ENCODE measurements at regions not wholly inside any gene's neighbourhood (a gene's known extent, or its start where the extent isn't known, plus 50 kb on each side); places are given as distances from the start of the nearest gene placed in this dataset.

- no peak for DNase-seq (ENCODE audit: low read depth)
These were observed 160.4 kb upstream of the PWP1 start for GRCh38 chr12:107525063-107525718.

GRCh38 chr12:107525719-107526554, 159.7 kb upstream of the PWP1 start:
- DNase-seq (ENCODE audit: low read depth) = no peak

- DNase-seq (ENCODE audit: low read depth) = no peak
These were observed 158.9 kb upstream of the PWP1 start for GRCh38 chr12:107526555-107527180.

GRCh38 chr12:107528731-107529365, 156.8 kb upstream of the PWP1 start:
- DNase-seq (ENCODE audit: low read depth) = no peak

GRCh38 chr12:107529991-107530390, 155.6 kb upstream of the PWP1 start:
- no peak for DNase-seq (ENCODE audit: low read depth)

GRCh38 chr12:107530701-107531100, 154.9 kb upstream of the PWP1 start:
- DNase-seq (ENCODE audit: low read depth) = peak; percentile 26

- no peak for DNase-seq (ENCODE audit: low read depth)
These were observed 152.4 kb upstream of the PWP1 start for GRCh38 chr12:107533218-107533617.

GRCh38 chr12:107536613-107537012, 149.0 kb upstream of the PWP1 start:
- DNase-seq (ENCODE audit: low read depth) = no peak

- DNase-seq (ENCODE audit: low read depth) = no peak
These were observed 148.0 kb upstream of the PWP1 start for GRCh38 chr12:107537464-107538119.

GRCh38 chr12:107539196-107539939, 146.2 kb upstream of the PWP1 start:
- DNase-seq (ENCODE audit: low read depth) = no peak

- no peak for DNase-seq (ENCODE audit: low read depth)
These were observed 144.4 kb upstream of the PWP1 start for GRCh38 chr12:107541001-107541705.

GRCh38 chr12:107543416-107543815, 142.2 kb upstream of the PWP1 start:
- DNase-seq (ENCODE audit: low read depth) = no peak

GRCh38 chr12:107543841-107544240, 141.8 kb upstream of the PWP1 start:
- no peak for DNase-seq (ENCODE audit: low read depth)

- peak; percentile 35 for DNase-seq (ENCODE audit: low read depth)
These were observed 140.7 kb upstream of the PWP1 start for GRCh38 chr12:107544937-107545336.

- peak; percentile 32 for DNase-seq (ENCODE audit: low read depth)
These were observed 139.8 kb upstream of the PWP1 start for GRCh38 chr12:107545737-107546353.

- DNase-seq (ENCODE audit: low read depth) = no peak
These were observed 138.2 kb upstream of the PWP1 start for GRCh38 chr12:107547389-107547788.

- DNase-seq (ENCODE audit: low read depth) = no peak
These were observed 135.7 kb upstream of the PWP1 start for GRCh38 chr12:107549651-107550480.

GRCh38 chr12:107551434-107551833, 134.2 kb upstream of the PWP1 start:
- DNase-seq (ENCODE audit: low read depth) = no peak

GRCh38 chr12:107552263-107552662, 133.3 kb upstream of the PWP1 start:
- DNase-seq (ENCODE audit: low read depth) = no peak
